ENCODE measurements at regions not wholly inside any gene's neighbourhood (a gene's known extent, or its start where the extent isn't known, plus 50 kb on each side); places are given as distances from the start of the nearest gene placed in this dataset.

- DNase-seq (ENCODE audit: low spot score) = no peak
- no peaks in the 10 kb centered on the region for H3K36me3 ChIP-seq (ENCODE audit: insufficient read depth)
- TF ChIP-seq JUNB (IDR thresholded peaks at IDR 0.05; ENCODE audit: unreplicated experiment) (no peak), ETS1 (IDR thresholded peaks at IDR 0.05) (no peak), ZNF331 (CRISPR knock-in tag; IDR thresholded peaks at IDR 0.05; ENCODE audit: low read depth) (no peak), EZH2phosphoT487 (IDR thresholded peaks at IDR 0.05; ENCODE audit: unreplicated experiment) (no peak), CREB1 (CRISPR knock-in tag; IDR thresholded peaks at IDR 0.05; ENCODE audit: low read depth) (no peak), ZNF114 (CRISPR knock-in tag; IDR thresholded peaks at IDR 0.05) (no peak), STAT1 (IDR thresholded peaks at IDR 0.05; ENCODE audit: unreplicated experiment) (no peak), POLR2AphosphoS5 (IDR thresholded peaks at IDR 0.05; ENCODE audit: low read depth) (no peak), ZNF462 (CRISPR knock-in tag; IDR thresholded peaks at IDR 0.05) (no peak), NANOG (IDR thresholded peaks at IDR 0.05; ENCODE audit: borderline replicate concordance) (no peak), EZH2 (IDR thresholded peaks at IDR 0.05; ENCODE audit: low read depth, unreplicated experiment) (no peak), CTCF (conservative IDR thresholded peaks at IDR 0.05; ENCODE audit: low read depth in 2 of 2) (no peak), REST (IDR thresholded peaks at IDR 0.05; ENCODE audit: unreplicated experiment) (no peak)
- Mint-ChIP-seq H3K4me3 (no peak overlapping the region), H3K27me3 (ENCODE audit: insufficient read depth, low read depth, poor library complexity) (peaks cover 5% of the 10 kb centered on the region), H3K4me1 (peaks cover 5% of the 10 kb centered on the region), H3K27ac (no peak overlapping the region), H3K9me3 (peaks cover 11% of the 10 kb centered on the region), H3K36me3 (ENCODE audit: low read depth) (peaks cover 16% of the 10 kb centered on the region)
- no peak for ATAC-seq
- H3K79me2 ChIP-seq (replicated peaks; ENCODE audit: insufficient read depth) = no peaks in the 10 kb centered on the region
- H4K20me1 ChIP-seq (replicated peaks; ENCODE audit: insufficient read depth) = no peaks in the 10 kb centered on the region
- peaks cover 6% of the 10 kb centered on the region for H3K9me2 ChIP-seq (ENCODE audit: insufficient read depth)
- no peaks in the 10 kb centered on the region for H3F3A ChIP-seq (replicated peaks; ENCODE audit: low read depth)
- H3K27me3 ChIP-seq (ENCODE audit: insufficient read depth) = no peaks in the 10 kb centered on the region
- no peak overlapping the region for H3K4me2 ChIP-seq
- H3K4me1 ChIP-seq (ENCODE audit: insufficient read depth) = no peaks in the 10 kb centered on the region
- H3K27ac ChIP-seq (ENCODE audit: low read depth) = no peak overlapping the region
- H2AFZ ChIP-seq = no peak overlapping the region
- H3K4me3 ChIP-seq = no peak overlapping the region
Observed at GRCh38 chr6:14810021-14810420, 435.8 kb upstream of the JARID2 start.
